ENCODE measurements at regions not wholly inside any gene's neighbourhood (a gene's known extent, or its start where the extent isn't known, plus 50 kb on each side); places are given as distances from the start of the nearest gene placed in this dataset.

GRCh38 chr10:129219364-129219763 lies 247.7 kb upstream of the MGMT start:
- Histone ChIP-seq H2AFZ (no peak overlapping the region), H4K20me1 (ENCODE audit: insufficient read depth, poor library complexity, severe bottlenecking) (no peaks in the 10 kb centered on the region), H3K9me2 (replicated peaks; ENCODE audit: insufficient read depth) (no peaks in the 10 kb centered on the region), H3K27ac (no peak overlapping the region), H3K4me3 (no peak overlapping the region), H3K4me1 (ENCODE audit: insufficient read depth) (no peaks in the 10 kb centered on the region), H3K36me3 (replicated peaks; ENCODE audit: insufficient read depth, low read depth) (no peaks in the 10 kb centered on the region), H3K79me2 (no peaks in the 10 kb centered on the region), H3K9me3 (ENCODE audit: low read depth) (no peaks in the 10 kb centered on the region), H3K27me3 (no peaks in the 10 kb centered on the region), H3K4me2 (no peak overlapping the region)
- DNase-seq (ENCODE audit: low spot score) = no peak
- TF ChIP-seq EZH2phosphoT487 (IDR thresholded peaks at IDR 0.05; ENCODE audit: low read depth, severe bottlenecking, unreplicated experiment) (no peak), EZH2 (IDR thresholded peaks at IDR 0.05; ENCODE audit: borderline replicate concordance) (no peak), CTCF (IDR thresholded peaks at IDR 0.05; ENCODE audit: poor library complexity) (no peak)
- WGBS (ENCODE audit: low lambda C conversion rate, missing lambda C conversion rate) = 95% methylated on average over 5 of the region's 5 CpGs

- TF ChIP-seq EZH2 (IDR thresholded peaks at IDR 0.05; ENCODE audit: borderline replicate concordance) = no peak
- TF ChIP-seq CTCF (IDR thresholded peaks at IDR 0.05; ENCODE audit: poor library complexity) = no peak
- no peaks in the 10 kb centered on the region for H3K27me3 ChIP-seq
- H3K4me1 ChIP-seq (ENCODE audit: insufficient read depth) = no peaks in the 10 kb centered on the region
Observed at GRCh38 chr10:129222436-129222835, 244.6 kb upstream of the MGMT start.

GRCh38 chr10:129223363-129223762 lies 243.7 kb upstream of the MGMT start:
- Histone ChIP-seq H3K4me3 (no peak overlapping the region), H3K36me3 (replicated peaks; ENCODE audit: insufficient read depth, low read depth) (no peaks in the 10 kb centered on the region), H3K4me1 (ENCODE audit: insufficient read depth) (no peaks in the 10 kb centered on the region), H3K9me3 (ENCODE audit: low read depth) (no peaks in the 10 kb centered on the region), H3K27me3 (no peaks in the 10 kb centered on the region), H3K27ac (no peak overlapping the region), H3K4me2 (no peak overlapping the region), H3K79me2 (no peaks in the 10 kb centered on the region), H2AFZ (no peak overlapping the region), H4K20me1 (ENCODE audit: insufficient read depth, poor library complexity, severe bottlenecking) (no peaks in the 10 kb centered on the region), H3K9me2 (replicated peaks; ENCODE audit: insufficient read depth) (no peaks in the 10 kb centered on the region)
- TF ChIP-seq CTCF (IDR thresholded peaks at IDR 0.05; ENCODE audit: poor library complexity) = no peak
- TF ChIP-seq EZH2 (IDR thresholded peaks at IDR 0.05; ENCODE audit: borderline replicate concordance) = no peak
- no peak for TF ChIP-seq EZH2phosphoT487 (IDR thresholded peaks at IDR 0.05; ENCODE audit: low read depth, severe bottlenecking, unreplicated experiment)
- WGBS (ENCODE audit: low lambda C conversion rate, missing lambda C conversion rate) = 92% methylated on average over 6 of the region's 6 CpGs
- no peak for DNase-seq (ENCODE audit: low spot score)

More at GRCh38 chr10:129222436-129222835, 244.6 kb upstream of the MGMT start:
- Histone ChIP-seq H3K27ac (no peak overlapping the region), H4K20me1 (ENCODE audit: insufficient read depth, poor library complexity, severe bottlenecking) (no peaks in the 10 kb centered on the region), H3K9me3 (ENCODE audit: low read depth) (no peaks in the 10 kb centered on the region), H3K79me2 (no peaks in the 10 kb centered on the region), H3K4me3 (no peak overlapping the region), H3K9me2 (replicated peaks; ENCODE audit: insufficient read depth) (no peaks in the 10 kb centered on the region), H3K4me2 (no peak overlapping the region), H2AFZ (no peak overlapping the region), H3K36me3 (replicated peaks; ENCODE audit: insufficient read depth, low read depth) (no peaks in the 10 kb centered on the region)
- no peak for DNase-seq (ENCODE audit: low spot score)
- 89% methylated on average over 3 of the region's 3 CpGs for WGBS (ENCODE audit: low lambda C conversion rate, missing lambda C conversion rate)

GRCh38 chr10:129224065-129224464 lies 243.0 kb upstream of the MGMT start:
- Histone ChIP-seq H3K4me2 (no peak overlapping the region), H4K20me1 (ENCODE audit: insufficient read depth, poor library complexity, severe bottlenecking) (no peaks in the 10 kb centered on the region), H3K4me1 (ENCODE audit: insufficient read depth) (no peaks in the 10 kb centered on the region), H3K36me3 (replicated peaks; ENCODE audit: insufficient read depth, low read depth) (no peaks in the 10 kb centered on the region), H3K4me3 (no peak overlapping the region), H3K9me2 (replicated peaks; ENCODE audit: insufficient read depth) (no peaks in the 10 kb centered on the region), H2AFZ (no peak overlapping the region), H3K79me2 (no peaks in the 10 kb centered on the region), H3K27ac (no peak overlapping the region), H3K27me3 (no peaks in the 10 kb centered on the region), H3K9me3 (ENCODE audit: low read depth) (no peaks in the 10 kb centered on the region)
- TF ChIP-seq EZH2 (IDR thresholded peaks at IDR 0.05; ENCODE audit: borderline replicate concordance) (no peak), CTCF (IDR thresholded peaks at IDR 0.05; ENCODE audit: poor library complexity) (no peak), EZH2phosphoT487 (IDR thresholded peaks at IDR 0.05; ENCODE audit: low read depth, severe bottlenecking, unreplicated experiment) (no peak)
- no peak for DNase-seq (ENCODE audit: low spot score)
- no CpG with 5 or more reads among the region's 4 CpGs for WGBS (ENCODE audit: low lambda C conversion rate, missing lambda C conversion rate)
